CD4-positive, alpha-beta T cell (primary cell): ENCODE measurements at regions not wholly inside any gene's neighbourhood (a gene's known extent, or its start where the extent isn't known, plus 50 kb on each side); places are given as distances from the start of the nearest gene placed in this dataset.

Experiments used
- ATAC-seq: fragments of 200-7000 bp; cut with Tn5 transposase; one replicate; pipeline ENCODE4 v1.10.0; 2022; ENCODE audit warnings: mild to moderate bottlenecking; ENCODE audit not compliant: poor library complexity
- CTCF ChIA-PET: fragments of 350-600 bp; sonication (Branson Sonifier 250); formaldehyde crosslinking; loops from one replicate; lab custom pipeline; 2021; ENCODE audit warnings: antibody characterized with exemption, inconsistent platforms; lab: Charles Lee
- POLR2A ChIA-PET: fragments of 350-600 bp; sonication (Branson Sonifier 250); formaldehyde crosslinking; loops from one replicate; lab custom pipeline; 2021; ENCODE audit warnings: antibody characterized with exemption, inconsistent platforms; lab: Charles Lee
- DNase-seq, 14 experiments: peaks; one replicate each; pipeline ENCODE4 v3.0.0-alpha.2; 2013 to 2020; ENCODE audit warnings: mixed read lengths in 2 of 14
- H3K27ac ChIP-seq, 2 donors: one replicate each; pipeline versions ENCODE4 v1.5.1 to v1.7.0; 2013; ENCODE audit warnings: low read length in 2 of 2, low read depth in 1 of 2, mild to moderate bottlenecking in 1 of 2
- H3K27me3 ChIP-seq, 2 experiments: 1 replicate in 1 of 2; 2 replicates in 1 of 2; pipeline versions ENCODE4 v1.6.1 to v1.7.0; 2013; ENCODE audit warnings: low read length in 2 of 2, control low read depth in 1 of 2, mild to moderate bottlenecking in 1 of 2, moderate library complexity in 1 of 2; ENCODE audit not compliant: insufficient read depth in 2 of 2, control insufficient read depth in 1 of 2
- H3K36me3 ChIP-seq: one replicate; pipeline ENCODE4 v1.6.1; 2013; ENCODE audit warnings: low read length, control low read depth; ENCODE audit not compliant: insufficient read depth
- H3K4me1 ChIP-seq: one replicate; pipeline ENCODE4 v1.6.1; 2013; ENCODE audit warnings: low read length, control low read depth; ENCODE audit not compliant: insufficient read depth
- H3K4me3 ChIP-seq: one replicate; pipeline ENCODE4 v1.5.1; 2013; ENCODE audit warnings: mild to moderate bottlenecking, low read length, moderate library complexity
- H3K9me3 ChIP-seq, 2 experiments: 1 replicate in 1 of 2; 2 replicates in 1 of 2; pipeline versions ENCODE4 v1.6.1 to v1.7.0; 2013; ENCODE audit warnings: low read length in 2 of 2, mild to moderate bottlenecking in 2 of 2, control low read depth in 1 of 2, moderate library complexity in 1 of 2; ENCODE audit not compliant: control insufficient read depth in 1 of 2, insufficient read depth in 1 of 2
- H3K27ac Mint-ChIP-seq: one replicate; pipeline ENCODE4 v1.8.0; 2020; ENCODE audit warnings: mixed read lengths
- H3K27me3 Mint-ChIP-seq: one replicate; pipeline ENCODE4 v1.8.0; 2021; ENCODE audit warnings: mixed read lengths
- H3K36me3 Mint-ChIP-seq: one replicate; pipeline ENCODE4 v1.8.0; 2021; ENCODE audit warnings: low read depth, mixed read lengths
- H3K4me1 Mint-ChIP-seq: one replicate; pipeline ENCODE4 v1.8.0; 2021; ENCODE audit warnings: low read depth, mixed read lengths
- H3K4me3 Mint-ChIP-seq: one replicate; pipeline ENCODE4 v1.8.0; 2020; ENCODE audit warnings: mild to moderate bottlenecking, mixed read lengths
- H3K9me3 Mint-ChIP-seq: one replicate; pipeline ENCODE4 v1.8.0; 2020; ENCODE audit warnings: mixed read lengths
- intact Hi-C, 2 experiments: fragments of 100-400 bp; cut with DNase I in 1 of 2; cut with micrococcal nuclease in 1 of 2; formaldehyde crosslinking; loops; one replicate each; pipeline versions ENCODE4 v1.15.1 to v1.9.0; 2023 to 2025; cut with DNase I, micrococcal nuclease
- TF ChIP-seq, protein P1 (sequence below): fragments of 200-600 bp; IDR thresholded peaks from one replicate; pipeline ENCODE4 v1.8.0; 2022; ENCODE audit warnings: antibody characterized with exemption, mild to moderate bottlenecking

DNA sequence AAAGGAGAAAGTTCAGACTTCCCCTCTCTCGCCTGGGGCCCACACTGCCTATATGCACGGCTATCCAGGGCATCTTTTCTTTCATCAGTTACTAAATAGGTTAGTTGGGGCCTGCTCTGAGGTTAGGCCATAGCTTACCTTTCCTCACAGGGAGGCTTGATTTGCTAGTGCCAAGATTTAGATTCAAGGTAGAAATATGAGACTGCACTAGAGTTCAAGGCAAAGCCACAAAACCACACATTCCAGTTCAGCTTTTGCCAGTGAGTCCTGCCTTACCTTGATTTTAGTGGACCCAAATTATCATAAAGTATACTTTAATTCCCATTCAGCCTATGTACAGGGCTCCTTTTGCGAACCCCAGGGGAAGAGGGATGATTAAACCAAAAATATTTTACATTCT, 762.8 kb downstream of the PDHA2 start:
- Mint-ChIP-seq H3K4me1 (no peaks in the 10 kb centered on the region), H3K4me3 (no peak overlapping the region), H3K36me3 (no peaks in the 10 kb centered on the region), H3K27ac (no peak overlapping the region), H3K9me3 (peaks cover 3% of the 10 kb centered on the region), H3K27me3 (no peaks in the 10 kb centered on the region)
- TF ChIP-seq, protein P1, sequence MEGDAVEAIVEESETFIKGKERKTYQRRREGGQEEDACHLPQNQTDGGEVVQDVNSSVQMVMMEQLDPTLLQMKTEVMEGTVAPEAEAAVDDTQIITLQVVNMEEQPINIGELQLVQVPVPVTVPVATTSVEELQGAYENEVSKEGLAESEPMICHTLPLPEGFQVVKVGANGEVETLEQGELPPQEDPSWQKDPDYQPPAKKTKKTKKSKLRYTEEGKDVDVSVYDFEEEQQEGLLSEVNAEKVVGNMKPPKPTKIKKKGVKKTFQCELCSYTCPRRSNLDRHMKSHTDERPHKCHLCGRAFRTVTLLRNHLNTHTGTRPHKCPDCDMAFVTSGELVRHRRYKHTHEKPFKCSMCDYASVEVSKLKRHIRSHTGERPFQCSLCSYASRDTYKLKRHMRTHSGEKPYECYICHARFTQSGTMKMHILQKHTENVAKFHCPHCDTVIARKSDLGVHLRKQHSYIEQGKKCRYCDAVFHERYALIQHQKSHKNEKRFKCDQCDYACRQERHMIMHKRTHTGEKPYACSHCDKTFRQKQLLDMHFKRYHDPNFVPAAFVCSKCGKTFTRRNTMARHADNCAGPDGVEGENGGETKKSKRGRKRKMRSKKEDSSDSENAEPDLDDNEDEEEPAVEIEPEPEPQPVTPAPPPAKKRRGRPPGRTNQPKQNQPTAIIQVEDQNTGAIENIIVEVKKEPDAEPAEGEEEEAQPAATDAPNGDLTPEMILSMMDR = no peak
- Histone ChIP-seq H3K36me3 (no peaks in the 10 kb centered on the region), H3K4me3 (no peak overlapping the region), H3K27ac (no peak overlapping the region), H3K27me3 (no peaks in the 10 kb centered on the region), H3K9me3 (peaks cover 0 to 4% of the 10 kb centered on the region in 2 experiments), H3K4me1 (no peaks in the 10 kb centered on the region)
- DNase-seq (no peak), ATAC-seq (no peak)
- intact Hi-C loops = no loop called here
- ChIA-PET POLR2A (no interaction called here), CTCF (no interaction called here)

DNA sequence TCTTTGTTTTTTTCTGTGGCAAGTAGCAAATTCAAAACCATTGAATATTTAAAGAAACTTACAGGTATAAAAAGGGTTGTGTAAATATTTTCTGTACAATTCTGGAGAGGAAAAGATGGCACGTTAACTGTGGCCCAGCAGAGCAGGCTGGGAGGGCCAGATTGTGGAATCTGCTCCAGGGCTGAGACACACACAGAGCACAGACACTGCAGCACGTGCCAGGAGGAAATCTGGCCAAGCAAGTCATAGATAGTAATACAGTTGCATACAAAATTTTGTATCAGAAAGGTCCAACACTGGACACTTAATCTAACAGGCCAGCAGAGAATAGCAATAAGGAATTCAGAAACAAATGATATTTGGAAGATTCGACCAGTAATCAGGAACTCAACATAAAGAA, 763.7 kb downstream of the PDHA2 start:
- Mint-ChIP-seq H3K4me1 (no peaks in the 10 kb centered on the region), H3K36me3 (no peaks in the 10 kb centered on the region), H3K9me3 (peaks cover 3% of the 10 kb centered on the region), H3K27ac (no peak overlapping the region), H3K27me3 (no peaks in the 10 kb centered on the region), H3K4me3 (no peak overlapping the region)
- Histone ChIP-seq H3K9me3 (peaks cover 0 to under 1% of the 10 kb centered on the region in 2 experiments), H3K36me3 (no peaks in the 10 kb centered on the region), H3K27ac (no peak overlapping the region), H3K4me3 (no peak overlapping the region), H3K4me1 (no peaks in the 10 kb centered on the region), H3K27me3 (no peaks in the 10 kb centered on the region)
- ChIA-PET CTCF (no interaction called here), POLR2A (no interaction called here)
- DNase-seq (no peak), ATAC-seq (no peak)
- intact Hi-C loops = no loop called here
- TF ChIP-seq, protein P1 = no peak

DNA sequence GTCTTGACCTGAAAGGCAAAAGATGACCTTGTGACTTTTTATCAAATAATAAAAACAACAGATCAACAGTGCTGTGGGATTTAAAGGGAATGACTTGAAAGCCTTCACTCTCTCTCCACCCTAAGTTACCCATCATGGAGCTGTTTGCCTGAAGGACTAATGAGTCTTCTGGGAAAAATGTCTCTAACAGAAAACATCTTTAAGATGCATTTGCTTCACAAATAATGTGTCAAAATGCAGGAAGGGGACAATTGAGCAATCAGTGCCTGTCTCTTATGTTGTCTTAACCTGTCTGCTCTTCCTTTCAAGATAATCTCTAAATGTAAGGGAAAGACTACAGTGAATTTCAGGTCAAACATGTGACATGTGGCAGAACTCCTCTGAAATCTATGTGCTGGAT, 766.6 kb downstream of the PDHA2 start:
- TF ChIP-seq, protein P1 = no peak
- no peaks in the 10 kb centered on the region for H3K36me3 Mint-ChIP-seq
- peaks cover 0 to 4% of the 10 kb centered on the region in 2 experiments for H3K9me3 ChIP-seq
- CTCF ChIA-PET = no interaction called here
- H3K4me1 Mint-ChIP-seq = no peaks in the 10 kb centered on the region
- H3K9me3 Mint-ChIP-seq = peaks cover 2% of the 10 kb centered on the region
- no peaks in the 10 kb centered on the region for H3K4me1 ChIP-seq
- POLR2A ChIA-PET = no interaction called here
- H3K27ac ChIP-seq = no peak overlapping the region
- H3K4me3 ChIP-seq = no peak overlapping the region
- H3K27me3 Mint-ChIP-seq = no peaks in the 10 kb centered on the region
- intact Hi-C loops = no loop called here
- no peak overlapping the region for H3K27ac Mint-ChIP-seq
- DNase-seq = no peak
- H3K27me3 ChIP-seq = no peaks in the 10 kb centered on the region
- H3K4me3 Mint-ChIP-seq = no peak overlapping the region
- no peaks in the 10 kb centered on the region for H3K36me3 ChIP-seq
- no peak for ATAC-seq
